ENCODE measurements at regions not wholly inside any gene's neighbourhood (a gene's known extent, or its start where the extent isn't known, plus 50 kb on each side); places are given as distances from the start of the nearest gene placed in this dataset.

DNA sequence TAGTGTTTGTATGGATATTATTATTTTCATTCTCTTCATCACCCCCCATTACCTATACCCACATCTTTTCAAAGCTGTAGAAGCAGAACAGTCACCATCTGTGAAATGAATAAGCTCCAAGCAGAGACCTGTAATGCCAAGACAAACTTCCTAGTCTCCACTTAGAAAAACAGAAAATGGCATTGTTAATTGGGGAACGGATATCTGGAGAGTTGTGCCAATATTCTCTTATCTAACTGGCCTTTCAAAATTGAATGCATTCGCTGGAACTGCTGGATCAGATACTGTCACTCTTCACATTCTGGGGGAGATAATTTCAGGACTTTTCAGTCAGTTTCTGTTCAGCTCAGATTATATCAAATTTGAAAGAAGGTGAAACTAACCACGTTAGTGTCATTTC, 464.4 kb upstream of the GOT2 start:
- Mint-ChIP-seq H3K4me1 (no peaks in the 10 kb centered on the region), H3K4me3 (no peak overlapping the region), H3K27ac (no peak overlapping the region)

DNA sequence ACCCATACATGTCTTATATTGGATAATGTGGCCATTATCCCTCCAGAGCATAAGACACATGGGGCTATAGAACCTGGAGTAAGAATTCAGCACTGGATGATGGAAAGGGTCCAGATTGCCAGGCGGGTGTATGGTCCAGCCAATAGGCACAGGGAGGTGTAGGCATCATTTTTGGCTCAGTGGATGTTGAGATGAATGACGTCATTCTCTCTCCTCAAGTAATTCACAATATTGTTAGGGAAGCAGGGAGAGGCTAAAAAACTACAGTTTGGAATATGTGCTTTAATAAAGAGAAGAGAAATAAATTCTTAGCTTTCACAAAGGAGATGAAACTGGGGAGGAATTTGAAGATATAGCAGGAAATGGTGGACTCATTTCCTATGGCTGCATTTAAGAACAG, 461.1 kb upstream of the GOT2 start:
- H3K36me3 Mint-ChIP-seq, result no peaks in the 10 kb centered on the region
- H3K27me3 Mint-ChIP-seq, result no peaks in the 10 kb centered on the region
- DNase-seq, result no peak
- no peak overlapping the region for H3K4me3 Mint-ChIP-seq
- H3K27ac Mint-ChIP-seq, result no peak overlapping the region
- peaks cover 13% of the 10 kb centered on the region for H3K9me3 Mint-ChIP-seq (ENCODE audit: low read depth)
- no peak for ATAC-seq
- CTCF ChIA-PET, result no interaction called here
- no peaks in the 10 kb centered on the region for H3K4me1 Mint-ChIP-seq

More for the DNA sequence above, 464.4 kb upstream of the GOT2 start:
- Mint-ChIP-seq H3K9me3 (ENCODE audit: low read depth) (peaks cover 15% of the 10 kb centered on the region), H3K36me3 (no peaks in the 10 kb centered on the region), H3K27me3 (no peaks in the 10 kb centered on the region)
- CTCF ChIA-PET, result no interaction called here
- DNase-seq, result no peak
- ATAC-seq, result no peak

DNA sequence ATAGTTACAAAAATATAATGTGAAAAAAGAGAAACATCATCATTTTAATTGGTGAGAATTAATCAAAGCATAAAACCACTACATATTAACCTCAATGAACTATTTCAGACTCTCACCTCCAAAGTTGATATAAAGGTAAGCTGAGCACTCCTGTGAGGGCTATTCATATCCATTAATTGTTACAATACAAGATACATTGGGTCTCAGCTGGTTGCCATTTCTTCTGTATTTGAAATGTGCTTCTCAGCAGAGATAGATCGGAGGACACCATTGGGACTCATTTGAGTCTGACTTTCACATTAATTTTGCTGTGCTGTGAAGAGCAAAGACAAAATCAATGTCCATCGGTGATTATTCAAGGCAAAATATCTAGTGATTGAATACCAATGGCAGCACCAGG, 459.5 kb upstream of the GOT2 start:
- H3K27ac Mint-ChIP-seq, result no peak overlapping the region
- H3K4me1 Mint-ChIP-seq, result no peaks in the 10 kb centered on the region
- H3K4me3 Mint-ChIP-seq, result no peak overlapping the region
- CTCF ChIA-PET, result no interaction called here
- no peak for DNase-seq
- peaks cover 13% of the 10 kb centered on the region for H3K9me3 Mint-ChIP-seq (ENCODE audit: low read depth)
- no peak for ATAC-seq
- H3K27me3 Mint-ChIP-seq, result no peaks in the 10 kb centered on the region
- no peaks in the 10 kb centered on the region for H3K36me3 Mint-ChIP-seq

DNA sequence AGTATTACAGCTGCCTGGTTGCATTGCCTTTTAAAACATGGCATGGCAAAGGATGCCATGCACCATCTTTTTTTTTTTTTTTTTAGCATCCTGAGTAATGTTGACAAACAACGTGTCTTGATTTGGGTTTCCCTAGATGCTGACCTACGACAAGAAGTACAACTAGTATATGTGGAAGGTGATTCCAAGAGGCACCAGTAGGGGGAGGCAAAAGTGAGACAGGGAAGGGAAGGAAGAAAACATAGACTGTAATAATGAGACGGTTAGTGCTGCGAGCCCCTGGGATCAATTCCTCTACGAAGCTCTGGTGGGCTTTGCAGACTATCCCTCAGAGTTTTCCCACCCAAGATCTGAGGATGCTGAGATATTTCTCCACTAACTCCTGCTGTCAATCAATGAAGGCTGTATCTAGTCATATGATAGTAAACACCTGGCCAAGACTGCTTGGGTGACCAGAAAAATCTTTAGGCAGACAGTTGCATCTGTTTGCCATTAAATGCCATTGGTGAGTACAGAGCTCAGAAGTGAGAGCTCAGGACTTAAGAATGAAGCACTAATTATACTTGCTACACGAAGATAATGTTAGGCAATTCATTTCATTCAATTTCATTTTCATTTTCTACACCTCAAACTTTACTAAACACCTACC, 458.6 kb upstream of the GOT2 start:
- no peaks in the 10 kb centered on the region for H3K27me3 Mint-ChIP-seq
- no peak overlapping the region for H3K27ac Mint-ChIP-seq
- no peaks in the 10 kb centered on the region for H3K36me3 Mint-ChIP-seq
- H3K4me1 Mint-ChIP-seq, result no peaks in the 10 kb centered on the region
- CTCF ChIA-PET, result no interaction called here
- DNase-seq (no peak), ATAC-seq (no peak)
- H3K4me3 Mint-ChIP-seq, result no peak overlapping the region
- H3K9me3 Mint-ChIP-seq (ENCODE audit: low read depth), result peaks cover 14% of the 10 kb centered on the region

DNA sequence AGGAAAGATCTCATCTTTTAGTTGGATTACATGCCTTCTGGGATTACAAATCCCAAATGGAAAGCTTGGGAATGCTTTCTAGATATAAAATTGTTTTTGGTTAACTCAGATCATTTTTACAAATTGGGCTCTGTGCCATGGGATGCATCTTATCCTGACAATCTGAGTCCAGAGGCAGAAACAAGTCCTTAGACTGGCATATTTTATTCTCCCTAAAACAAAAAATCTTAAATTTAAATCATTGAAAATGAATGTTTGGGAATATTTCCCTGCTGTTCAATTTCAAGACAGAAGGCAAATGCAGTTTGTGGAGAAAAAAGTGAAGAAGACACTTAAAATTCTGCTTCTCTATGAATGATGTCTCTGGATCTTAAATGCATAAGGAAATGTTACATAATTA, 456.6 kb upstream of the GOT2 start:
- no peak for ATAC-seq
- CTCF ChIA-PET, result no interaction called here
- no peak overlapping the region for H3K27ac Mint-ChIP-seq

DNA sequence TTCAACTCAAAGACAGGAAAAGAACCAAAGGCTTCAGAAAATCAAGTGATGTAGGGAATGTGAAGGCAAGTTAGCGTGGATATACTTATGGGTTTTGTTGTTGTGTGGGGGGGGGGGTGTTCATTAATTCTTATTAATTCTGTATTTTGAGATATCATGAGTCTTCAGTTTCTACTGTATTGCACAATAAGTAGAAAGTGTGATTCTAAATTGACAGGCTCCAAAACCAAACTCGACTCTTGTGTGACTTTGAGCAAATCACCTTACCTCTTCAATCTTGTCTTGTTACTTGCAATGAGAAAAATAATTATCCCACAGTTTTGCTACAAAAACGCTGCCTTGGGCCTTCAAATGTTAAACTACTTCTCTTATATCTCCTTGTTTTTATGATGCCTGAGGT, 453.9 kb upstream of the GOT2 start:
- CTCF ChIA-PET, result no interaction called here
- no peak overlapping the region for H3K4me3 Mint-ChIP-seq
- H3K27ac Mint-ChIP-seq, result no peak overlapping the region
- H3K4me1 Mint-ChIP-seq, result no peaks in the 10 kb centered on the region
- peaks cover 4% of the 10 kb centered on the region for H3K9me3 Mint-ChIP-seq (ENCODE audit: low read depth)
- DNase-seq (no peak), ATAC-seq (no peak)
- no peaks in the 10 kb centered on the region for H3K27me3 Mint-ChIP-seq
- no peaks in the 10 kb centered on the region for H3K36me3 Mint-ChIP-seq

More for the DNA sequence above, 456.6 kb upstream of the GOT2 start:
- Mint-ChIP-seq H3K4me1 (no peaks in the 10 kb centered on the region), H3K9me3 (ENCODE audit: low read depth) (peaks cover 12% of the 10 kb centered on the region), H3K36me3 (no peaks in the 10 kb centered on the region), H3K27me3 (no peaks in the 10 kb centered on the region), H3K4me3 (no peak overlapping the region)
- no peak for DNase-seq

DNA sequence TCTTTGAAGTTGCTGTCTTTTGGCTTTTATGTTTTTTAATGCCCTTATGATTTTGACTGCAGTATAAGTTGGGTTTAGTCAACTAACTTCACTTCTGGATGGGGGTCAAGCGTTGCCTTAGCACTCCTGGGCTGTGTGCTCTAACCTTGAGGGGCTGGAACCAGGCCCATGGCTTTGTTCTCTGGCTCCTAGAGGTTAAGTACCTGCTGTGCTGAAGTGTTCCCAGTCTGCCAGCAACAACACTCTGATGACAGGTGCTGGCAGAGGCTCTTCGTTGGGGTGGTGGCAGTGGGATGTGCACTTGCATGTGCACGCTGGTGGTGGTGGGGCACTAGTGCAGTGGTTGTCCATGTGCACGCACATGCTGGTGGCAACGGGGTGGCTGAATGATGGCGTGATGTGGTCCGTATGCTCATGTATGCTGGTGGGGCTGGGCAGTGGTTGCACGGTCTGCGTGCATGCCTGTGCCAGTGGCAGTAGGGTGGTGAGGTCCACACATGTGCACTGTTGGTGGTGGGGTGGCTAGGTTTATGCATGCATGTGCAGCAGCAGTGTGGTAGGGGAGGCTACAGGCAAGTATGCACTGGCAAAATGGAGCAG, 447.8 kb upstream of the GOT2 start:
- ATAC-seq, result no peak
- Mint-ChIP-seq H3K4me1 (no peaks in the 10 kb centered on the region), H3K27me3 (no peaks in the 10 kb centered on the region), H3K36me3 (no peaks in the 10 kb centered on the region), H3K27ac (no peak overlapping the region), H3K9me3 (ENCODE audit: low read depth) (peaks cover 2% of the 10 kb centered on the region), H3K4me3 (no peak overlapping the region)
- CTCF ChIA-PET, result no interaction called here
- DNase-seq, result no peak

DNA sequence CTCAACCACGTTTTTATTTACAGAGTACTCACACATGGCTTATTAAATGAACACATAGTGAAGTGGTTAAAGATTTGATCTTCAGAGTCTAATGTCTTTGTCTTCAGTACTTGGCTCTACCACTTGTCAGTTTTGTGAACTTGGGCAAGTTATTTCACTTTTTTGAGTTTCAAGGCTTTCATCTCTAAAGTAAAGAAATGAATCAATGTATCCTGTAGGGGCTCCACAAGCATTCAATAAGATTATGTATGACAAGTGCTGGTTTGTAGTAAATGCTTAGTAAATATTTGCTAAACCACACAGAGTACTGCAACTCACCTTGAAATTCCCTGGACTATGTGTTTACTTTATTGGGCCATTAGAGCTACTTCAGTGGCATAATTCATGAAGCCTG, 446.0 kb upstream of the GOT2 start:
- ATAC-seq (no peak), DNase-seq (no peak)
- Mint-ChIP-seq H3K4me1 (no peaks in the 10 kb centered on the region), H3K36me3 (no peaks in the 10 kb centered on the region), H3K27ac (no peak overlapping the region), H3K4me3 (no peak overlapping the region), H3K9me3 (ENCODE audit: low read depth) (peaks cover 2% of the 10 kb centered on the region), H3K27me3 (no peaks in the 10 kb centered on the region)
- CTCF ChIA-PET, result no interaction called here

DNA sequence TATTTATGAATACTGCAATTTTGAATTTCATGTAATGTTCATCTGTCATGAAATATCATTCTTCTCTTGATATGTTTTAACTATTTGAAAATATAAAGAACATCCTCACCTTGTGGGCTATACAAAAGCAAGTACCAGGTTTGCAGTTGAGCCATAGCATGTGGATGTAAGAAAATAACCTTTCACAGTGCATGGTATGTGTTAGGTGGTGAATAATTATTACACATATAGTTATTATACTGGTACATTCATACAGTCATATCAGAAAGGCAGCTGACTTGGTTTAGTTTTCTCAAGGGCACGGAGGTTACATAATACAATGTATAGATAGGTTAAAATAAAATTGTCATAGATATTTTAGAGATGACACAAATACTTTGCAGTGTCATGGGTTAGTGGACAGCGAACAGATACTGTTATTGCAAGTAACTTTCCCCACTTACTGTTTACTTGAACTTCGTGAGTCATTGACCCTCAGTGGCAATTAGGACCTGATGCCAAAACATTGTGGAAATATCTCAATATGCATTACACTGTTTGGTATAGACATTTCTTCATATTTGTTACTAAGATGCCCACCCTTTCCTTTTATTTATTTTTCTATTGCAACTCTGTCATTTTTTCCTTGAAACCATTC, 445.4 kb upstream of the GOT2 start:
- Mint-ChIP-seq H3K27me3 (no peaks in the 10 kb centered on the region), H3K36me3 (no peaks in the 10 kb centered on the region), H3K4me3 (no peak overlapping the region), H3K4me1 (no peaks in the 10 kb centered on the region), H3K9me3 (ENCODE audit: low read depth) (peaks cover 2% of the 10 kb centered on the region), H3K27ac (no peak overlapping the region)
- CTCF ChIA-PET, result no interaction called here
- no peak for ATAC-seq
- no peak for DNase-seq

DNA sequence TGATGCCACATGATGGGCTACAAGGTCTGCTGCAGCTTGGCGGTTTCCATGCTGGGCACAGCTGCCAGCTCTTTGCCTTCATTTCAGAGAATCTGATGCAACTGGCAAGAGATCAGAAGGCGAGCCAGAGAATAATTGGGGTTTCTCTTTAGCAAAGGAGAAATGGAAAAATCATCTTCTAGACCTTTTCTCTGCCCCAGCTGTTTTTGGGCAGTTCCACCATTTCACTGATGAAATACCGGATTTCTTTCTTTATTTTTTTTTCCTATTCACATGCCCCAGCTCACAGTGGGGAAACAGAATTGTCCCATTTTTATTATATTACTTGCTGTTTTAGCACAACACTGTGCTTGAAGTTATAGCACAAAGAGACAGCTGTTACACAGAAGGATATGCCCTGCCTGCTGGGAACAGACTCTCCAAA, 439.3 kb upstream of the GOT2 start:
- CTCF ChIA-PET, result no interaction called here
- H3K4me1 Mint-ChIP-seq, result no peaks in the 10 kb centered on the region

DNA sequence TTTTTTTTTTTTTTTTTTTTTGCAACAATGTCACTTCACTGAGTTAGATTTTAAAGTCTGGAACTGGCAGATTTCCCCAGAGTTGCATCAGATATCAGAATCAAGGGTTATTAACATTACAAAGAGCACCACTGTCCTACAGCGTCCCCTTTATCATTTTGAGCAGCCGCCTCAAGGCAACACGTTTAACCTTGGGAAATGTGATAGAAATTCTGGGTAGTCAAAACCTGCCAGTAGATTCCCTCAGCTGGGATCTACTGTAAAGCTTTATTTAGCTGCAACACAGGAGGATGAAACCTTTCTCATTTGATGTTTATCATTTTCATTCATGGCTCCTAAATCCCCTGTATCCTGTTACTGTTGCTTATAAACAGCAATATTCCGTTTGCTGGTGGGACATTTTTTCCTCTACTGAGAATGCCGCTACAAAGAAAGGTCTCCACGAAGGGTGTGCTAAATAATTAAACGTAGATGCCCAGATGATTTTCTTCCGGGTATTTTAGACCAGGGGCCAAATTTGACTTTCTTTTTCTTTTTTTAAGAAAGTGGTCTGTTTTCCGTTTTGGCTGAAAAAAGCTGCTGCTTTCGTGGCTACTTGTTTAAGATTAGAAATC, 436.1 kb upstream of the GOT2 start:
- no peak for ATAC-seq
- CTCF ChIA-PET, result no interaction called here

More for the DNA sequence above, 439.3 kb upstream of the GOT2 start:
- no peak for ATAC-seq
- H3K27ac Mint-ChIP-seq, result no peak overlapping the region
- peaks cover 4% of the 10 kb centered on the region for H3K9me3 Mint-ChIP-seq (ENCODE audit: low read depth)
- no peak for DNase-seq
- H3K27me3 Mint-ChIP-seq, result no peaks in the 10 kb centered on the region
- no peaks in the 10 kb centered on the region for H3K36me3 Mint-ChIP-seq
- H3K4me3 Mint-ChIP-seq, result no peak overlapping the region

DNA sequence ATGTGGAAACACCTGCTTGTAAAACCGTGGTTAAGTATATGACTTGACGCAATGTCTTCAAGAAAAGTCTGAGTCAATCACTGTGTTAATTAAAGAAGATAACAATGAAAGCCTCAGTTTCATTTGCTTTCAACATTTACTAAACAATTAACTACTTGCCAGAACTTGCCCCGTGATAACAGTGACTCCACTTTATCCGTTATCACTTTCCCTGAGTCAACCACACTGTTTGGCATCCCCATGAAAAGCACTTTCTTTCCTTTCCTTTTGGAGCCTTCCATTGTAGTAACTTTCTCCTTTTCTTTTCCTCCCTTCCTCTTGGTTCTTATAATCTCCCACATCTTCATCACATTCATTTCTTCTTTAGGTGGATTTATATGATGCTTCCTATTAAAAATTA, 435.1 kb upstream of the GOT2 start:
- CTCF ChIA-PET, result no interaction called here
- no peaks in the 10 kb centered on the region for H3K36me3 Mint-ChIP-seq
- H3K9me3 Mint-ChIP-seq (ENCODE audit: low read depth), result peaks cover 4% of the 10 kb centered on the region
- no peak overlapping the region for H3K4me3 Mint-ChIP-seq
- H3K27me3 Mint-ChIP-seq, result no peaks in the 10 kb centered on the region
- no peak for DNase-seq
- no peak for ATAC-seq
- H3K4me1 Mint-ChIP-seq, result no peaks in the 10 kb centered on the region
- H3K27ac Mint-ChIP-seq, result no peak overlapping the region

More for the DNA sequence above, 436.1 kb upstream of the GOT2 start:
- no peak overlapping the region for H3K4me3 Mint-ChIP-seq
- H3K27me3 Mint-ChIP-seq, result no peaks in the 10 kb centered on the region
- H3K4me1 Mint-ChIP-seq, result no peaks in the 10 kb centered on the region
- no peak overlapping the region for H3K27ac Mint-ChIP-seq
- peaks cover 4% of the 10 kb centered on the region for H3K9me3 Mint-ChIP-seq (ENCODE audit: low read depth)
- no peak for DNase-seq
- H3K36me3 Mint-ChIP-seq, result no peaks in the 10 kb centered on the region

DNA sequence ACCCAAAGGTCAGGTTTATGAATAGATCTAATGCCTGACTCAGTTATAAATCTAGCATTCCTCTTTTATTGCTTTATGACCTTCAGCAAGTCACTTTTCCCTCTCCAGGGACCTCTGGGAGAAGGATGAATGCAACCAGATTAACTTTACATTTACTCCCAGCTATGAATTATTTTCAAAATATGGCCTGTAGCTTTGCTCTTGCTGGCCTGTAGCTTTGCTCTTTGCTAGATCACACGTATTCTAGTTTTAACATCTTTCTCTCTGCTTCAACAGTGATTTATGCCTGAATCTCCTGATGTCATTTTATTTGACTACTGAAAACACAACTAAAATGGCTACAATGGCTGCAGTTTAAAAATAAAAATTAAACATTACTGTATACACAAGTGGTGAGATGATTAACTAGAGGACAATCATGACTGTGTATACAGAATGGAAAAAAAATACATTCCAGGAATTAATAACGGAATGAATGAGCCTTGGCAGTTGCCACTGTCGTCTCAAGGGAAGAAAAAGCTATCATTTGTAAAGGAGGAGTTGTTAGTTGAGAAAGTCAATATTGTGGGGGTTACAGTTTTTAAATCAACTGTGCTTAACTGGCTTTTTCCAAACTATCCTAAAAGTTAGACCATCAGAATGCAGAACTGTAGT, 434.5 kb upstream of the GOT2 start:
- DNase-seq (no peak), ATAC-seq (no peak)
- peaks cover 4% of the 10 kb centered on the region for H3K9me3 Mint-ChIP-seq (ENCODE audit: low read depth)
- H3K36me3 Mint-ChIP-seq, result no peaks in the 10 kb centered on the region
- no peak overlapping the region for H3K27ac Mint-ChIP-seq
- CTCF ChIA-PET, result no interaction called here
- H3K27me3 Mint-ChIP-seq, result no peaks in the 10 kb centered on the region
- no peak overlapping the region for H3K4me3 Mint-ChIP-seq
- no peaks in the 10 kb centered on the region for H3K4me1 Mint-ChIP-seq

DNA sequence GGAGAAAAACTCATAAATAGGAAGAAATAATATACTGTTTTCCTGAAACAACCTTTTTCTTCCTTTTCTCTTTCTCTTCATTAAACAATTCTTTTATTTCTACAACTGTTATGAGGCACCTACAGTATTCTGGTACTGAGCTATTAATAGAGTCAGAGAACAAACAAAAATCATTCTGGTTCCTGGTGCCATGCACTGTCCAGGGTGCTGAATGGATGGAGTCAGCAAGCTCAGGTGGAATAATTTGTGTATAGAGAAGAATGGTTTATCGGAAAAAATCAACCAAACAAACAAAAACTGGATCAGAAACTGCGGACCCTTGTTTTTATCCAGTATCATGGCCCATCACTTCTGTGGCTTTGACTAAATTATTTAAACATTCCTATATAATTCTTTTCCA, 430.3 kb upstream of the GOT2 start:
- no peak for DNase-seq
- Mint-ChIP-seq H3K36me3 (no peaks in the 10 kb centered on the region), H3K27ac (no peak overlapping the region), H3K4me3 (no peak overlapping the region), H3K9me3 (ENCODE audit: low read depth) (no peaks in the 10 kb centered on the region), H3K27me3 (no peaks in the 10 kb centered on the region), H3K4me1 (no peaks in the 10 kb centered on the region)
- ATAC-seq, result no peak
- CTCF ChIA-PET, result no interaction called here

Measured in activated CD8-positive, alpha-beta memory T cell treated with anti-CD3 and anti-CD28 coated beads, Interleukin-2, amount 10 ng/mL, durations not matched to agents 7 days and 5 days (primary cell).